GM11168 (cell line): ENCODE measurements at regions not wholly inside any gene's neighbourhood (a gene's known extent, or its start where the extent isn't known, plus 50 kb on each side); places are given as distances from the start of the nearest gene placed in this dataset.
"Not testable (repeated sequence)": the region's sequence is repeated elsewhere in the genome, so short reads cannot be mapped to it uniquely, and the experiment has no call there.

Source experiments
- in situ Hi-C: fragments of 300-500 bp; cut with MboI; formaldehyde crosslinking; loops from one replicate; pipeline ENCODE4 v1.12.0; 2022; ENCODE audit warnings: low sequenced_read_pairs; ENCODE audit not compliant: unreplicated experiment

- in situ Hi-C loops, result no loop called here
Measured at GRCh38 chr7:86214734-86215133, 429.0 kb upstream of the GRM3 start.

- in situ Hi-C loops, result no loop called here
Measured at GRCh38 chr7:86212976-86213375, 430.7 kb upstream of the GRM3 start.

- in situ Hi-C loops, result no loop called here
Measured at GRCh38 chr7:86209036-86209435, 434.7 kb upstream of the GRM3 start.

- in situ Hi-C loops, result no loop called here
Measured at GRCh38 chr7:86207740-86208139, 436.0 kb upstream of the GRM3 start.

- in situ Hi-C loops, result no loop called here
Measured at GRCh38 chr7:86202833-86203232, 440.9 kb upstream of the GRM3 start.

- in situ Hi-C loops, result no loop called here
Measured at GRCh38 chr7:86201767-86202166, 441.9 kb upstream of the GRM3 start.

GRCh38 chr7:86199881-86200614 is 443.7 kb upstream of the GRM3 start:
- in situ Hi-C loops, result no loop called here

GRCh38 chr7:86190351-86190750 is 453.4 kb upstream of the GRM3 start:
- in situ Hi-C loops, result no loop called here

- in situ Hi-C loops, result no loop called here
Measured at GRCh38 chr7:86181474-86181873, 462.2 kb upstream of the GRM3 start.

GRCh38 chr7:86164827-86165226 is 478.9 kb upstream of the GRM3 start:
- in situ Hi-C loops, result no loop called here

GRCh38 chr7:86158111-86158510 is 485.6 kb upstream of the GRM3 start:
- in situ Hi-C loops, result no loop called here

- in situ Hi-C loops, result no loop called here
Measured at GRCh38 chr7:86155623-86156022, 488.1 kb upstream of the GRM3 start.

GRCh38 chr7:86152926-86153325 is 490.8 kb upstream of the GRM3 start:
- in situ Hi-C loops, result no loop called here

- in situ Hi-C loops, result no loop called here
Measured at GRCh38 chr7:86149024-86149665, 494.6 kb upstream of the GRM3 start.

GRCh38 chr7:86148501-86148900 is 495.2 kb upstream of the GRM3 start:
- in situ Hi-C loops, result no loop called here

GRCh38 chr7:86137343-86137742 is 506.4 kb upstream of the GRM3 start:
- in situ Hi-C loops, result no loop called here

- in situ Hi-C loops, result no loop called here
Measured at GRCh38 chr7:86130268-86130667, 513.4 kb upstream of the GRM3 start.

- in situ Hi-C loops, result no loop called here
Measured at GRCh38 chr7:86123476-86123875, 520.2 kb upstream of the GRM3 start.

GRCh38 chr7:86094166-86094669 is 549.5 kb upstream of the GRM3 start:
- in situ Hi-C loops, result no loop called here

- in situ Hi-C loops, result no loop called here
Measured at GRCh38 chr7:86091369-86091768, 552.3 kb upstream of the GRM3 start.

GRCh38 chr7:86089455-86089854 is 554.3 kb upstream of the GRM3 start:
- in situ Hi-C loops, result no loop called here

GRCh38 chr7:86064572-86064971 is 579.1 kb upstream of the GRM3 start:
- in situ Hi-C loops, result not testable (repeated sequence)
